DMS153 treated with DMSO at 0.1 percent for 48 hours (cell line): ENCODE measurements at regions not wholly inside any gene's neighbourhood (a gene's known extent, or its start where the extent isn't known, plus 50 kb on each side); places are given as distances from the start of the nearest gene placed in this dataset.

Experiments
- DNase-seq: peaks from one replicate; lab custom pipeline; 2025; ENCODE audit not compliant: unreplicated experiment; lab: John Stamatoyannopoulos, UW

- DNase-seq: no peak
These were observed 58.2 kb upstream of the DIPK2B start for GRCh38 chrX:45258731-45259402.
